Nephron progenitor cell (in vitro differentiated cells): ENCODE measurements at regions not wholly inside any gene's neighbourhood (a gene's known extent, or its start where the extent isn't known, plus 50 kb on each side); places are given as distances from the start of the nearest gene placed in this dataset.

Source experiments
- DNase-seq: peaks from one replicate; pipeline ENCODE4 v3.0.0; 2021
- H3K27ac Mint-ChIP-seq: 2 replicates; pipeline ENCODE4 v1.8.0; 2021; ENCODE audit warnings: mild to moderate bottlenecking, moderate library complexity, mixed read lengths
- H3K27me3 Mint-ChIP-seq: 2 replicates; pipeline ENCODE4 v1.8.0; 2021; ENCODE audit warnings: mild to moderate bottlenecking, low read depth, mixed read lengths; ENCODE audit not compliant: poor library complexity
- H3K36me3 Mint-ChIP-seq: 2 replicates; pipeline ENCODE4 v1.8.0; 2021; ENCODE audit warnings: low read depth, mixed read lengths
- H3K4me1 Mint-ChIP-seq: 2 replicates; pipeline ENCODE4 v1.8.0; 2021; ENCODE audit warnings: mixed read lengths
- H3K4me3 Mint-ChIP-seq: 2 replicates; pipeline ENCODE4 v1.8.0; 2021; ENCODE audit warnings: mild to moderate bottlenecking, moderate library complexity, mixed read lengths
- H3K9me3 Mint-ChIP-seq: 2 replicates; pipeline ENCODE4 v1.8.0; 2021; ENCODE audit warnings: mild to moderate bottlenecking, moderate library complexity, mixed read lengths
- TF ChIP-seq, protein P1 (sequence below): fragments of 200-600 bp; sonication (generic); IDR thresholded peaks from 2 replicates; pipeline ENCODE4 v1.5.0; 2021; ENCODE audit warnings: antibody characterized with exemption

DNA sequence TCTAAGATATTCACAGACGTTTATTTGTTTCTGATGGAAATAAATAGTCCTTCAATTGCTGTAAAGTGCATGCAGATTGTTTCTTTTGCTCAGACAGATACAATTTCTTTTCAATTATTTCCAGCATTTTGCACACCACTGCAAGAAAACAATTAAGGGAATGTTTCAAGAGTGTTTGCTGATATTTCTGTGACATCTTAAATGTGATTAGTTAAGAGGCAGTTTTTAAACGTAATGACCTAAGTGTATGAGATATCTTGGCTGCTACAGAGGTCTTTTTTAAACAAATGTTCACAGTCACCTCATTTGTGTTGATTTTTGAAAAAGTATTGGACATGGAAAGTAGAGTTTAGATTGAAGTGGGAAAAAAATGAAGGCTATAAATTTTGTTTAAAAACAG, 262.3 kb upstream of the BRINP3 start:
- DNase-seq = no peak
- Mint-ChIP-seq H3K4me3 (no peak overlapping the region), H3K36me3 (no peaks in the 10 kb centered on the region), H3K27me3 (no peaks in the 10 kb centered on the region), H3K27ac (no peak overlapping the region), H3K9me3 (no peaks in the 10 kb centered on the region), H3K4me1 (no peaks in the 10 kb centered on the region)
- TF ChIP-seq, protein P1, sequence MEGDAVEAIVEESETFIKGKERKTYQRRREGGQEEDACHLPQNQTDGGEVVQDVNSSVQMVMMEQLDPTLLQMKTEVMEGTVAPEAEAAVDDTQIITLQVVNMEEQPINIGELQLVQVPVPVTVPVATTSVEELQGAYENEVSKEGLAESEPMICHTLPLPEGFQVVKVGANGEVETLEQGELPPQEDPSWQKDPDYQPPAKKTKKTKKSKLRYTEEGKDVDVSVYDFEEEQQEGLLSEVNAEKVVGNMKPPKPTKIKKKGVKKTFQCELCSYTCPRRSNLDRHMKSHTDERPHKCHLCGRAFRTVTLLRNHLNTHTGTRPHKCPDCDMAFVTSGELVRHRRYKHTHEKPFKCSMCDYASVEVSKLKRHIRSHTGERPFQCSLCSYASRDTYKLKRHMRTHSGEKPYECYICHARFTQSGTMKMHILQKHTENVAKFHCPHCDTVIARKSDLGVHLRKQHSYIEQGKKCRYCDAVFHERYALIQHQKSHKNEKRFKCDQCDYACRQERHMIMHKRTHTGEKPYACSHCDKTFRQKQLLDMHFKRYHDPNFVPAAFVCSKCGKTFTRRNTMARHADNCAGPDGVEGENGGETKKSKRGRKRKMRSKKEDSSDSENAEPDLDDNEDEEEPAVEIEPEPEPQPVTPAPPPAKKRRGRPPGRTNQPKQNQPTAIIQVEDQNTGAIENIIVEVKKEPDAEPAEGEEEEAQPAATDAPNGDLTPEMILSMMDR = no peak

DNA sequence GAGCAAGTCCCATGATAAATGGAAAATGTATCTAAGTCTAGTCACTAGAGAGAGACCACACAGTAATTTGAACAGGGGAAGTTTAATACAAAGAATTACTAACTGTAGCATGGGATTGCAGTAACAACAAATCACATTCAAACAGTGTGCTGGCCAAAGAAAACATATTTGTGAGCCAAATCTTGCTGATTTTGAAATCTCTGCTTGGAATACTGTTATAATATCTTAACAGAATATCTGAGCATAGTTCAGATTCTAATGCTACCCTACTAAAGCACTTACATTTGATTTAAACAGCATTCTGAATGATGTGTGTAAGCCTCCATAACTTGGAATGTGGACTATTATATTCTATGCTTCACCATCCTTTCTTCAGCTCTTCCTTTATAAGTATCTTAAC, 270.0 kb upstream of the BRINP3 start:
- no peak for DNase-seq
- no peaks in the 10 kb centered on the region for H3K9me3 Mint-ChIP-seq
- H3K27me3 Mint-ChIP-seq = peaks cover 3% of the 10 kb centered on the region
- no peaks in the 10 kb centered on the region for H3K4me1 Mint-ChIP-seq
- no peak overlapping the region for H3K4me3 Mint-ChIP-seq
- TF ChIP-seq, protein P1 = no peak
- no peaks in the 10 kb centered on the region for H3K36me3 Mint-ChIP-seq
- H3K27ac Mint-ChIP-seq = no peak overlapping the region

DNA sequence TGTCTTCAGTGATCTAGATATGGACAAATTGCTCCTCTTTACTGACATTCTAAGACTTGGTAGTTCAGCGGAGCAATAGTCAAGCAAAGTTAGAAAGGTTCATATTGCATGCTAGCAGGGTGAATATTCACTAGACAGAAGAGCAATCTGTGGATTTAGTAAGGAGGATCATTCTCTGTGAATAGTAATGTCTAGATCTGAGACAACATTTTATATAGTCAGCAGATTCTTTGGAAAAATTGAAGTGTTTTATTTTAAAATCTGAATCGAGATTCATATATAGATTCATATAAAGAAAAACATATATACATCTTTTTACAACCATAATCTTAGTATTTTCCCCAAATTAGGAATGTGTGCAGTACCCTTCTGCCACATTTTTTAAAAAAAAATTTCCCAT, 274.5 kb upstream of the BRINP3 start:
- Mint-ChIP-seq H3K4me3 (no peak overlapping the region), H3K4me1 (no peaks in the 10 kb centered on the region), H3K27ac (no peak overlapping the region), H3K27me3 (peaks cover 3% of the 10 kb centered on the region), H3K9me3 (no peaks in the 10 kb centered on the region), H3K36me3 (no peaks in the 10 kb centered on the region)
- no peak for DNase-seq
- TF ChIP-seq, protein P1 = no peak

DNA sequence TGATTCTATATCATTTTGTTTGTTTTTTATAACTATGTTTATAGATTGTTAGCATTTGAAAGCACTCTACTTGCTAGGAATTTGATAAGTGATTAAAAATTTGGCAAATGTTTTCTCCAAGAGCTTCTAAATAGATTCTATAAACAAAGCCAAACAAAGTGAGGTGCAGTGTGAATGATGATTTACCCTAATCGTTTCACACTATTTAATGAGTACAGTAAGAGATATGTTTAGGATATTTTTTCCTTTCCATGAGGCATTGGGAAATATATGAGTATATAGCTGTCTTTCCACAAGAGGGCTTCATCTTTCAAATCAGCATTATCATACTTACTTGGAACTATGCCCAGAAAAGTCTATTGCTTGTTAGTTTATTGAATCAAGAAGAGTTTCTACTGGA, 277.0 kb upstream of the BRINP3 start:
- H3K4me1 Mint-ChIP-seq = no peaks in the 10 kb centered on the region
- no peak overlapping the region for H3K4me3 Mint-ChIP-seq
- DNase-seq = no peak
- H3K9me3 Mint-ChIP-seq = no peaks in the 10 kb centered on the region
- no peaks in the 10 kb centered on the region for H3K36me3 Mint-ChIP-seq
- TF ChIP-seq, protein P1 = no peak
- H3K27ac Mint-ChIP-seq = no peak overlapping the region
- H3K27me3 Mint-ChIP-seq = peaks cover 3% of the 10 kb centered on the region

DNA sequence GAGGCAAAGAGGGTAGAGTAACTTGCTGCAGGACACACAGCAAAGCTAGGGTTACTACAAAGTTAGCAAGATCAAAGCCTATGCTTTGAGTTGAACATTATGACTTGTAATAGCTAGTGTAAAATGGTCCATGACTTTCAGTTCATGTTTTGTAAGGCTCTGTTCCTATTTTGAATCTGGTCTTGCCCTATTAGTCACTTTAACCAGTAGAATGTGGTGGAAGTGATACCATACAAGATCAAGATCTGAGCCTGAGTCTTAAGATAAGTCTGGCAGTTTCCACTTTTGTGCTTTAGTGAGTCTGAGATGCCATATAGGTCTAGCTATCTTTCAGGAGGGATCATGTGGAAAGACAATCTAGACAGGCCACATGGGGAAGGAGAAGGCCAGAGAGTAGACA, 282.1 kb upstream of the BRINP3 start:
- no peaks in the 10 kb centered on the region for H3K36me3 Mint-ChIP-seq
- DNase-seq = no peak

DNA sequence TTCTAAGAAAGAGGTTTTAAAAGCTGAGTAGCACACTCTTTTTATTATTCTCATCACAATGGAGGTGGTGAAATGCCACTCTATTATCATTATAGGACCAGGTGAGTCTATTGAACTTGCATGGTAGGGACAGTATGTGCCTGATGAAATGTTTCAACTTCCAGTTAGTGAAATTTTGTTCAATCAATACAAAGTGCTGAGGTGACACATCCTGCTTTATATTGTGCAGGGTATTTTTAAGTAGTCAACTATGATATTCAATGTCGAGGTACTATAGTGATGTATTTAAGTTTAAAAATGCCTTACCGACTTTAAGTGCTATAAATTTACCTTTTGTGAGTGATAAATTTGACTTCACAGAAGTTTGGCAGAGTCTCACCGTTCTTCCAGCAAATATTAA, 284.7 kb upstream of the BRINP3 start:
- H3K27ac Mint-ChIP-seq = no peak overlapping the region
- DNase-seq = no peak
- H3K9me3 Mint-ChIP-seq = no peaks in the 10 kb centered on the region
- no peaks in the 10 kb centered on the region for H3K36me3 Mint-ChIP-seq
- H3K4me1 Mint-ChIP-seq = no peaks in the 10 kb centered on the region
- H3K4me3 Mint-ChIP-seq = no peak overlapping the region
- TF ChIP-seq, protein P1 = no peak
- no peaks in the 10 kb centered on the region for H3K27me3 Mint-ChIP-seq

More for the DNA sequence above, 282.1 kb upstream of the BRINP3 start:
- H3K4me1 Mint-ChIP-seq = no peaks in the 10 kb centered on the region
- no peak overlapping the region for H3K27ac Mint-ChIP-seq
- no peaks in the 10 kb centered on the region for H3K9me3 Mint-ChIP-seq
- no peak overlapping the region for H3K4me3 Mint-ChIP-seq
- TF ChIP-seq, protein P1 = no peak
- no peaks in the 10 kb centered on the region for H3K27me3 Mint-ChIP-seq
